ENCODE measurements at regions not wholly inside any gene's neighbourhood (a gene's known extent, or its start where the extent isn't known, plus 50 kb on each side); places are given as distances from the start of the nearest gene placed in this dataset.

DNA sequence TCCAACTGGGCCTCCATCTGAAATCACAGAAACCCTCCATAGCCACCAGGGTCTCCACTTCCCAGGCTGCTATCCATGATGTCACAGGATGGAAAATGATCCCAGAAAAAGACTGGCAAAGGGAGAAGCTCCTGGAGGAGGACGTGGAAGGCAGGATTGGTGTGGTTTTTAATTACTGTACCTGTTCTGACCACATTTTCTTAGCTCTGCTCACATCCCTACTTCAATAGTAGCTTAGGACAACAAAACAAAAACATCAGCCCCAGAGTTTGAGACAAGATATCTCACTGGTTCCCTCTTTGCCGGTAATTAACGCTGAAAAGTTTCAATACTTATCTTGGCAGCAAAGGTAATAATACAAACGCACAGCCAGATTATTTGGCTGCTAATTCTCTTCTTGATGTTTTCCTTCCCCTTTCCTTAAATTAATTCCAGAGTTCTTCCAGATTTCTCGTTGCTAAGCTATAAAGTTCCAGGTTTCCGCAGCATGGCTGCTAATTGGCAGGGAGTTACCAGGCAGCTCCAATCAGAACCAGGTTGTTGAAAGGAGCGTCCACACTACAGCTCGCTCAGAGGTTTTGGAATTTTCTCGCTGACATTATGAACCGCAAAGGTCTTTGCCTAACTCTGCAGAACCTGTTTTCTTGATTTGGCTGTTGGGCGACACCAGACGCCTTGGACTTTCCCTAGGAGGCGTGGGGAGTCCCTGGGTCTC is 263.4 kb downstream of the MRTFB start:
- ChIA-PET CTCF (ENCODE audit: low intra/inter-chr PET ratio) (no interaction called here), POLR2A (no interaction called here)
- DNase-seq (ENCODE audit: extremely low read depth in 1 of 4, low spot score in 3 of 4) (no peak), ATAC-seq (no peak), FAIRE-seq (no peak)
- H2AFZ ChIP-seq (ENCODE audit: low read depth, low read length) = no peak overlapping the region
- no peak overlapping the region for H3K4me3 ChIP-seq
- WGBS (ENCODE audit: insufficient coverage, low coverage, missing lambda C conversion rate) = 9% methylated on average over 11 of the region's 13 CpGs
- no peaks in the 10 kb centered on the region for H3K9me1 ChIP-seq (ENCODE audit: control insufficient read depth, insufficient read depth, low read length)
- H3K27ac ChIP-seq (ENCODE audit: extremely low read depth, low read depth, low read length) = no peak overlapping the region
- no peak overlapping the region for H3K9ac ChIP-seq (ENCODE audit: insufficient read depth in 1 of 2, low read depth in 2 of 2, low read length in 2 of 2)
- in situ Hi-C loops (cut with MboI) = no loop called here
- H3K4me1 ChIP-seq (replicated peaks in 1 of 2; ENCODE audit: control insufficient read depth in 2 of 2, insufficient read depth in 2 of 2, low read length in 2 of 2) = peaks cover 0 to 4% of the 10 kb centered on the region in 2 experiments; a peak in 1 of 5 replicates
- peaks cover 7% of the 10 kb centered on the region for H3K9me3 ChIP-seq (replicated peaks; ENCODE audit: control insufficient read depth, insufficient read depth, low read depth, low read length)
- H4K20me1 ChIP-seq (replicated peaks; ENCODE audit: control insufficient read depth, insufficient read depth, low read length) = 0 out of 2 replicates have a peak, but pooled peaks cover 3% of the 10 kb centered on the region
- no peak overlapping the region for H3K4me2 ChIP-seq (ENCODE audit: insufficient read depth, low read length)
- TF ChIP-seq DACH1 (IDR thresholded peaks at IDR 0.05; ENCODE audit: partially characterized antibody) = no peak
- TF ChIP-seq ETS1 (conservative IDR thresholded peaks at IDR 0.05; ENCODE audit: control insufficient read depth, low read depth, low read length) = no peak
- no peak for TF ChIP-seq WHSC1 (IDR thresholded peaks at IDR 0.05; ENCODE audit: low read length)
- TF ChIP-seq EGR1 (conservative IDR thresholded peaks at IDR 0.05) = no peak
- TF ChIP-seq, protein P1, sequence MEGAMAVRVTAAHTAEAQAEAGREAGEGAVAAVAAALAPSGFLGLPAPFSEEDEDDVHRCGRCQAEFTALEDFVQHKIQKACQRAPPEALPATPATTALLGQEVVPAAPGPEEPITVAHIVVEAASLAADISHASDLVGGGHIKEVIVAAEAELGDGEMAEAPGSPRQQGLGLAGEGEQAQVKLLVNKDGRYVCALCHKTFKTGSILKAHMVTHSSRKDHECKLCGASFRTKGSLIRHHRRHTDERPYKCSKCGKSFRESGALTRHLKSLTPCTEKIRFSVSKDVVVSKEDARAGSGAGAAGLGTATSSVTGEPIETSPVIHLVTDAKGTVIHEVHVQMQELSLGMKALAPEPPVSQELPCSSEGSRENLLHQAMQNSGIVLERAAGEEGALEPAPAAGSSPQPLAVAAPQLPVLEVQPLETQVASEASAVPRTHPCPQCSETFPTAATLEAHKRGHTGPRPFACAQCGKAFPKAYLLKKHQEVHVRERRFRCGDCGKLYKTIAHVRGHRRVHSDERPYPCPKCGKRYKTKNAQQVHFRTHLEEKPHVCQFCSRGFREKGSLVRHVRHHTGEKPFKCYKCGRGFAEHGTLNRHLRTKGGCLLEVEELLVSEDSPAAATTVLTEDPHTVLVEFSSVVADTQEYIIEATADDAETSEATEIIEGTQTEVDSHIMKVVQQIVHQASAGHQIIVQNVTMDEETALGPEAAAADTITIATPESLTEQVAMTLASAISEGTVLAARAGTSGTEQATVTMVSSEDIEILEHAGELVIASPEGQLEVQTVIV (CRISPR knock-in tag; IDR thresholded peaks at IDR 0.05; ENCODE audit: borderline replicate concordance) = no peak
- H3K36me3 ChIP-seq (ENCODE audit: control insufficient read depth, insufficient read depth, low read length) = no peaks in the 10 kb centered on the region
- BruUV-seq (replicated peaks) = no TSS peak
- intact Hi-C loops (cut with micrococcal nuclease) = no loop called here
- H3K79me2 ChIP-seq (ENCODE audit: control insufficient read depth, insufficient read depth, low read length) = no peaks in the 10 kb centered on the region
- peaks cover 0 to 4% of the 10 kb centered on the region in 2 experiments; a peak in 2 of 5 replicates for H3K27me3 ChIP-seq (ENCODE audit: control insufficient read depth in 2 of 2, insufficient read depth in 2 of 2, low read length in 2 of 2)
